ENCODE measurements at regions not wholly inside any gene's neighbourhood (a gene's known extent, or its start where the extent isn't known, plus 50 kb on each side); places are given as distances from the start of the nearest gene placed in this dataset.

- H3K9me2 ChIP-seq (ENCODE audit: insufficient read depth) = no peaks in the 10 kb centered on the region
- TF ChIP-seq EZH2 (IDR thresholded peaks at IDR 0.05; ENCODE audit: low read depth) = no peak
- no peak for TF ChIP-seq CTCF (conservative IDR thresholded peaks at IDR 0.05)
- H2AFZ ChIP-seq = no peak overlapping the region
- no peaks in the 10 kb centered on the region for H4K20me1 ChIP-seq (ENCODE audit: insufficient read depth)
- DNase-seq = no peak
- H3K9me3 ChIP-seq (ENCODE audit: insufficient read depth, low read depth) = no peaks in the 10 kb centered on the region
- peaks cover 3% of the 10 kb centered on the region; the same call in 1 of the 2 replicates for H3K27me3 ChIP-seq (ENCODE audit: insufficient read depth, low read depth)
- no peaks in the 10 kb centered on the region for H3K4me1 ChIP-seq (replicated peaks; ENCODE audit: insufficient read depth)
- H3K36me3 ChIP-seq (ENCODE audit: low read depth) = no peaks in the 10 kb centered on the region
- no peaks in the 10 kb centered on the region for H3F3A ChIP-seq (ENCODE audit: insufficient read depth, low read depth)
- CTCF ChIA-PET = no interaction called here
- no peaks in the 10 kb centered on the region for H3K79me2 ChIP-seq (ENCODE audit: low read depth)
- no peak overlapping the region for H3K4me2 ChIP-seq
- no peak overlapping the region for H3K4me3 ChIP-seq
- BruUV-seq (replicated peaks) = no TSS peak
- intact Hi-C loops (cut with micrococcal nuclease; ENCODE audit: unreplicated experiment) = no loop called here
- POLR2A ChIA-PET (ENCODE audit: unreplicated experiment) = no interaction called here
- H3K27ac ChIP-seq = no peak overlapping the region
Observed at GRCh38 chr12:127635838-127636237, 631.1 kb upstream of the TMEM132C start.

GRCh38 chr12:127636882-127637281 lies 630.1 kb upstream of the TMEM132C start:
- H3K9me3 ChIP-seq (ENCODE audit: insufficient read depth, low read depth) = no peaks in the 10 kb centered on the region
- BruUV-seq (replicated peaks) = no TSS peak

GRCh38 chr12:127640181-127640886 lies 626.6 kb upstream of the TMEM132C start:
- H3K4me2 ChIP-seq = no peak overlapping the region
- POLR2A ChIA-PET (ENCODE audit: unreplicated experiment) = no interaction called here
- no peak for DNase-seq
- intact Hi-C loops (cut with micrococcal nuclease; ENCODE audit: unreplicated experiment) = no loop called here
- no peaks in the 10 kb centered on the region for H3K9me2 ChIP-seq (ENCODE audit: insufficient read depth)
- H3K4me3 ChIP-seq = no peak overlapping the region
- CTCF ChIA-PET = no interaction called here
- H3K27me3 ChIP-seq (ENCODE audit: insufficient read depth, low read depth) = no peaks in the 10 kb centered on the region
- no peak overlapping the region for H2AFZ ChIP-seq
- no peaks in the 10 kb centered on the region for H3K36me3 ChIP-seq (ENCODE audit: low read depth)
- no peaks in the 10 kb centered on the region for H4K20me1 ChIP-seq (ENCODE audit: insufficient read depth)
- H3K9me3 ChIP-seq (ENCODE audit: insufficient read depth, low read depth) = no peaks in the 10 kb centered on the region
- no TSS peak for BruUV-seq (replicated peaks)
- H3K79me2 ChIP-seq (ENCODE audit: low read depth) = no peaks in the 10 kb centered on the region
- no peaks in the 10 kb centered on the region for H3F3A ChIP-seq (ENCODE audit: insufficient read depth, low read depth)
- TF ChIP-seq EZH2 (IDR thresholded peaks at IDR 0.05; ENCODE audit: low read depth) (no peak), CTCF (conservative IDR thresholded peaks at IDR 0.05) (no peak)
- H3K4me1 ChIP-seq (replicated peaks; ENCODE audit: insufficient read depth) = no peaks in the 10 kb centered on the region
- no peak overlapping the region for H3K27ac ChIP-seq

More at GRCh38 chr12:127636882-127637281, 630.1 kb upstream of the TMEM132C start:
- Histone ChIP-seq H3K4me1 (replicated peaks; ENCODE audit: insufficient read depth) (no peaks in the 10 kb centered on the region), H4K20me1 (ENCODE audit: insufficient read depth) (no peaks in the 10 kb centered on the region), H3K79me2 (ENCODE audit: low read depth) (no peaks in the 10 kb centered on the region), H3K36me3 (ENCODE audit: low read depth) (no peaks in the 10 kb centered on the region), H3K4me2 (no peak overlapping the region), H2AFZ (no peak overlapping the region), H3K27me3 (ENCODE audit: insufficient read depth, low read depth) (peaks cover 3% of the 10 kb centered on the region; the same call in 1 of the 2 replicates), H3K4me3 (no peak overlapping the region), H3K27ac (no peak overlapping the region), H3K9me2 (ENCODE audit: insufficient read depth) (no peaks in the 10 kb centered on the region), H3F3A (ENCODE audit: insufficient read depth, low read depth) (no peaks in the 10 kb centered on the region)
- intact Hi-C loops (cut with micrococcal nuclease; ENCODE audit: unreplicated experiment) = no loop called here
- DNase-seq = no peak
- TF ChIP-seq EZH2 (IDR thresholded peaks at IDR 0.05; ENCODE audit: low read depth) = no peak
- TF ChIP-seq CTCF (conservative IDR thresholded peaks at IDR 0.05) = no peak
- POLR2A ChIA-PET (ENCODE audit: unreplicated experiment) = no interaction called here
- CTCF ChIA-PET = no interaction called here
